ENCODE measurements at regions not wholly inside any gene's neighbourhood (a gene's known extent, or its start where the extent isn't known, plus 50 kb on each side); places are given as distances from the start of the nearest gene placed in this dataset.

DNA sequence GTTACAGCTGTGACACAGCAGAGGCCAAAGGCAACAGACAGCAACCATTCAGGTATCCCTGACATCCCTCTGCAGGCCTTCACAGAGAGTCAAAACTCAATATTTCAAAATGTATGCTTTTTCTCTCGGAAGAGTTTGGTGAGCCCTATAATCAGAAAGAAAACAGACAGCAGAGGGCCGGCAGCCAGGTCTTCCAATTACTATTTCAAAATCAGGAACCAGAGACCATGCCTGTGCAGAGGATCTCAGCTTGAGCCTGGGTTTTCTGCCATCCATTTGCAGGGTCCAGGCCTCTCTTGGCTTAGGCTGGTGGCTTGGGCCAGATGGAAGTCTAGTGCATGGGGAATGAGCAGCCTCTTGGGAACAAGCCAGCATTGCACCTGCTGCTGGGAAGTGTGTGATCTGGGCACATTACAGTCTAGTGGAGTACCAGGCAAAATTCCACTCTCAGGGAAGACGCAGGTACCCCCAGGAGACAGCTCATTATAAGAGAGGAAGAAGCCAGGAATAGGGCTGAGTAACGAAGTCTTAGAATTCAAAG is 231.3 kb downstream of the ENC1 start:
- Mint-ChIP-seq H3K36me3 (ENCODE audit: insufficient read depth) (no peaks in the 10 kb centered on the region), H3K9me3 (no peaks in the 10 kb centered on the region), H3K27ac (ENCODE audit: low read depth) (no peak overlapping the region), H3K27me3 (peaks cover 29% of the 10 kb centered on the region), H3K4me3 (no peak overlapping the region), H3K4me1 (no peaks in the 10 kb centered on the region)
- no peak for DNase-seq (ENCODE audit: low spot score in 2 of 2)
- ATAC-seq (replicated peaks; ENCODE audit: extremely low read depth, poor library complexity, severe bottlenecking), result no peak

DNA sequence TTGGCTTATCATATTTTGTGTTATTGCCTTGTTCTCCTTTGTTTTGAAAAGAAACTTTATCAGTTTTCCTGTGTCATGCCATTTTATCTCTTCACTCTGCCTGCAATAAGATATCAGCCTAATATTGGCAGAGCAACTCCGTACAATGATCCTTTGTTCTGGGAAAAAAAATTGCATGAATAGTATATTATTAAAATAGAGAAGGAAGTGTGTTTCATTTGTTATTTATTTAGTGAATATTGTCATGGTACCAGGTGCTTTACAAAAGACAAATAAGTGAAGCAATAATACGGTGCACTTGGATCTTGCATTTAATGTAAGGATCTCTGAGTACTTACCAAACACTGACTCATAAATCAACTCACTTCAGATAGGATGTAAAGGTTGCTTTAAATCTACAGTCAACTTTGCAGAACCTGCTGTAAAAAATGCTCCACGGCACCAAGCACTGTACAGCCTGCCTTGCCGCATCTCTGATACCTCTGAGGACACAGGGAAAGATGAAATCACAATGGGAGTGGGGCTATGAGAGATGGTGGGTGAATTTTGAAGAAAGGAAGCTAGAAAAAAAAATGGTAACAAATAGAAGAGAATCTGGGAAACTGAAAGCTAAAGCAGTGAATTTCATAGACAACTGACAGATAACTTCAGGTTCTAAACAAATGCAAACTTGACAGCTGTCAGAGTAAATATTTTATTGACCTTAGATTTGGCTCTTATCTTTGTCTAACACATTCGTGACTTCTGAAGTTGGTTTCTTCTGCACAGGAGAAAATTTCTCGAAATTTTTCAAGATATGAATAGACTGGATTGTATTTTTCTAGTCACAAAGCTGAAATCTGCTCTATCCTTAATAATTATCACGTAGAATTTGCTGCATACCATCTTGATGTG is 232.1 kb downstream of the ENC1 start:
- Mint-ChIP-seq H3K27ac (ENCODE audit: low read depth) (no peak overlapping the region), H3K4me1 (no peaks in the 10 kb centered on the region), H3K9me3 (no peaks in the 10 kb centered on the region), H3K4me3 (no peak overlapping the region), H3K27me3 (peaks cover 29% of the 10 kb centered on the region), H3K36me3 (ENCODE audit: insufficient read depth) (no peaks in the 10 kb centered on the region)
- no peak for DNase-seq (ENCODE audit: low spot score in 2 of 2)
- ATAC-seq (replicated peaks; ENCODE audit: extremely low read depth, poor library complexity, severe bottlenecking), result no peak

DNA sequence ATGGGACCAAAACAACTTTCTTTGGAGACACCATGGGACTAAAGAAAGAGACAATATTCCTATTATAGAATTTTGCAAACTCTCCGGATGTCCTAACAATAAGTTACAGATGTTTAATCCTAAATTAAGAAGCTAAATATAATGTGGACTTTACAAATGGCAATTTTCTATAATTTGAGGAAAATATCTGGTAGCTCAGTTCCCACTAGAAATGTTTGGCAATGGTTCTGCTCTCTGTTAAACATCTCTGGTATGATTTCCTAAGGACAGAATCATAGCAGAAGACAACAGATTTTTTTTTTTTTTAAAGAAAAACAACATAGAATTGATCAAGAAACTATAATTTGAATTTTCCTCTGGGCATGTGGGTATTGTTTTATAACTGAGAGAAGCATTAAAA is 232.8 kb downstream of the ENC1 start:
- no peak overlapping the region for H3K27ac Mint-ChIP-seq (ENCODE audit: low read depth)
- ATAC-seq (replicated peaks; ENCODE audit: extremely low read depth, poor library complexity, severe bottlenecking) (no peak), DNase-seq (ENCODE audit: low spot score in 2 of 2) (no peak)
- H3K4me1 Mint-ChIP-seq, result no peaks in the 10 kb centered on the region
- H3K4me3 Mint-ChIP-seq, result no peak overlapping the region
- H3K27me3 Mint-ChIP-seq, result peaks cover 29% of the 10 kb centered on the region
- H3K36me3 Mint-ChIP-seq (ENCODE audit: insufficient read depth), result no peaks in the 10 kb centered on the region
- H3K9me3 Mint-ChIP-seq, result no peaks in the 10 kb centered on the region

DNA sequence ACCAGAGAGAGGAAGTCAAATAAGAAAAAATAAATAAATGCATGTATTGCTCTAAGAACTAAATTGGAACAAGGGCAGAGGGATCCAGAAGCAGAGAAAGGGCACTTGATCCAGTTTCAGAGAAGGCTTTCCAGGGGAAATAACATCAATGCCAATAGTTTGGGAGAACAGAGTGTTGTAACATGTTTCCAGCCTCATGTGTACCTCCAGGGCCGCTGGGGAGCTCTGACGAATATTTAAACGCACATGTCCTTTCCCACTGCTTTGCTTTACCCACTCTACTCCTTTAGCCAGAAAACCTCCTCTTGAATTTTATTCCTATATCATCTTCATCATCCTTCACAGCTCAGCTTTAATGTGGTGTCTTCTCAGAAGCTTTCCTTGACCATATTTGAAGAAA is 233.7 kb downstream of the ENC1 start:
- no peaks in the 10 kb centered on the region for H3K9me3 Mint-ChIP-seq
- peaks cover 22% of the 10 kb centered on the region for H3K27me3 Mint-ChIP-seq
- no peak overlapping the region for H3K27ac Mint-ChIP-seq (ENCODE audit: low read depth)
- no peaks in the 10 kb centered on the region for H3K4me1 Mint-ChIP-seq
- no peak for DNase-seq (ENCODE audit: low spot score in 2 of 2)
- no peak for ATAC-seq (replicated peaks; ENCODE audit: extremely low read depth, poor library complexity, severe bottlenecking)
- H3K36me3 Mint-ChIP-seq (ENCODE audit: insufficient read depth), result no peaks in the 10 kb centered on the region
- no peak overlapping the region for H3K4me3 Mint-ChIP-seq

DNA sequence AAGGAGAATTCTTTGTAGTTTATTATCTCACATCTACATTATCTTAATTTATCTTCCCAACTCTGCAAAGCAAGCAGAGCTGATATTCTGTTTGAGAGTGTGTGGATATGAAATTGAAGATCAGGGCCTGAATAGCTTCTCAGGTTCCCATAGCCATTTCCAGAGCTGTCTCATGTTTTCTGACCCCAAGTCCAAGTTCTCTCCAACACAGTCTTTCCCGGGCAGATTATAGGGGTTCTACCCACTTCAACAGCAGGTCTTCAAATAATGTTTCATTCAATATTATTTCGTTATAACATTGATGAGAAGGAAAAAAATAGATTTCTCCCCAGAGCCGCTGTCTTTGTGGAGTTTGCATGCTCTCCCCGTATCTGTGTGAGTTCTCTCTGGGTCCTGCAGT is 234.9 kb downstream of the ENC1 start:
- no peak for DNase-seq (ENCODE audit: low spot score in 2 of 2)
- H3K36me3 Mint-ChIP-seq (ENCODE audit: insufficient read depth), result no peaks in the 10 kb centered on the region
- H3K4me3 Mint-ChIP-seq, result no peak overlapping the region
- peaks cover 20% of the 10 kb centered on the region for H3K27me3 Mint-ChIP-seq
- no peaks in the 10 kb centered on the region for H3K9me3 Mint-ChIP-seq
- no peak overlapping the region for H3K27ac Mint-ChIP-seq (ENCODE audit: low read depth)
- H3K4me1 Mint-ChIP-seq, result no peaks in the 10 kb centered on the region
- ATAC-seq (replicated peaks; ENCODE audit: extremely low read depth, poor library complexity, severe bottlenecking), result no peak

DNA sequence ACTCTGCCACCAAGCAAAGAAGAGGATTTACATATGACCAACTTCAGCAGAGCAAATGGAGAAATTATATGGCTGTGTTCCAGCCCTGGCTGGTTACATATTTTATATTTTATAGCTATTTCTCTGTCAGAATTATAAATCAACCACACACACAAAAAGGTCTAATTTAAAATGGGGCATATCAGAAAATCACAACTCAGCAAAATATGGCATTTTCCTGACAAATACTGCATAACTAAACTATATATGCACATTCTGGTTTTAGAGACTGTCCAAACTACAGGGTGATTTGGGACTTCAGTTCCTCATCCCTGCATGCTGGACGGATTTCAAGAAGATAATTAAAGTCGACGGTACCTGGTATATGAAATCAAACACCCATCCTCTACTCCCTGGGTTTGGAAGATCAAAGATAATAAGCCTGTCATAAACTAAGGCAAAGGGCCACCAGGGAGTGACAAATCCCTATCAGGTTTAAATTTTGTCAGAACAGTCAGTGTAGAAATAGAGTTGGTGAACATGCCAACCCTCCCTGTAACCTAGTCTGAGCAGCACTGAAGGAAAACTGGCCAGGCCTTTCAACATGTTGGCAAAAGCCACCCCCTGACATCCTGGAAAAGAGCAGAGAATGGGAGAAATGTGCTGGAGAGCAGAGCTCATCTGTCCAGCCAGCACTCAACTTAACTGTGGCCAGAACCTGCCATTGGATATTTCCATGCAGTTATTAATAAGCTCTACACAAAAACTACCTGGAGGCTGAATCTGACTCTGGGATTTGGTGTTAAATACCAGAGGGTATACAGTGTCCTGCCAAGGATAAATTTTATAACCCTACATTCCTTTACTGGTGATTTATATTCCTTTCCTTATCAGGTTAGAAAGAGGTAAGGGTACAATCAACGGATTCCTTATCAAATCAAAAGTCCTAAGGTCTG is 235.7 kb downstream of the ENC1 start:
- H3K9me3 Mint-ChIP-seq, result no peaks in the 10 kb centered on the region
- no peaks in the 10 kb centered on the region for H3K36me3 Mint-ChIP-seq (ENCODE audit: insufficient read depth)
- H3K27ac Mint-ChIP-seq (ENCODE audit: low read depth), result no peak overlapping the region
- ATAC-seq (replicated peaks; ENCODE audit: extremely low read depth, poor library complexity, severe bottlenecking) (no peak), DNase-seq (ENCODE audit: low spot score in 2 of 2) (no peak)
- H3K27me3 Mint-ChIP-seq, result peaks cover 19% of the 10 kb centered on the region
- H3K4me1 Mint-ChIP-seq, result no peaks in the 10 kb centered on the region
- no peak overlapping the region for H3K4me3 Mint-ChIP-seq

DNA sequence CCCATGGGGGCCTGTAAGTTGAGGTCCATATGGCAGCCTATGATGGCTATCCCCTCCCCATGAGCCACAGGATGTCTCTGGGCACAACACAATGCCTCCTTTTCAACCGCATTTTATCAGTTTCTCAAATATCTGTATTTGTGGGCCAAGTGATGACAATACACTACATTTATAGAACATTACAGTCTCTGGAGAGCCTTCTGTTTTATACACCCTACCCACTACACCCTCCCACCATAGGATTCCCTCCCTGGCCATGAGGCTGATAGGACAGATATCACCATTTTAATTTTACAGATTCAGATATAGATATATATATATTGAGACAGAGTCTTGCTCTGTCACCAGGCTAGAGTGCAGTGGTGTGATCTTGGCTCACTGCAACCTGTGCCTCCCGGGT is 236.8 kb downstream of the ENC1 start:
- no peak overlapping the region for H3K27ac Mint-ChIP-seq (ENCODE audit: low read depth)
- H3K9me3 Mint-ChIP-seq, result no peaks in the 10 kb centered on the region
- no peaks in the 10 kb centered on the region for H3K36me3 Mint-ChIP-seq (ENCODE audit: insufficient read depth)
- no peaks in the 10 kb centered on the region for H3K4me1 Mint-ChIP-seq
- ATAC-seq (replicated peaks; ENCODE audit: extremely low read depth, poor library complexity, severe bottlenecking) (no peak), DNase-seq (ENCODE audit: low spot score in 2 of 2) (no peak)
- H3K4me3 Mint-ChIP-seq, result no peak overlapping the region
- H3K27me3 Mint-ChIP-seq, result peaks cover 8% of the 10 kb centered on the region

DNA sequence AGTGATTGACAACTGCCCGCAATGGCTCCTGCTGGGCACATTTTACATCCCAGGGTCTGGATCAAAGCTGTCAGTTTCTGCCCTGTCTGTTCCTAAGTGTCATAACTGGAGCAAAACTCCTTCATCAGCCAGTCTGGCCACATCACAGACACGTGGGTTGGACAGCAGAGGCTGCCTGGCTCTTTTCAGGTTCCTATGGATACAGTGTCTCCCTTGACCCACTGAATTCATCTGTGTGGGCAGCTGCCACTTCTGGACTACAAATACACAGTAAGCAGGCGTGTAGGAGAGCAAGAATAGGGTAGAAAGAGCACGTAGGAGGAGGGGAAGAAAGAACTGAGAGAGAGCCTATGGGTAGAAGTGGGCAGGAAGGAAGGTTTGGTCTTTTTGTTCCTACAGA is 238.0 kb downstream of the ENC1 start:
- no peak for DNase-seq (ENCODE audit: low spot score in 2 of 2)
- no peaks in the 10 kb centered on the region for H3K27me3 Mint-ChIP-seq
- H3K4me3 Mint-ChIP-seq, result no peak overlapping the region
- no peak for ATAC-seq (replicated peaks; ENCODE audit: extremely low read depth, poor library complexity, severe bottlenecking)
- H3K4me1 Mint-ChIP-seq, result no peaks in the 10 kb centered on the region
- H3K27ac Mint-ChIP-seq (ENCODE audit: low read depth), result no peak overlapping the region
- H3K9me3 Mint-ChIP-seq, result no peaks in the 10 kb centered on the region
- no peaks in the 10 kb centered on the region for H3K36me3 Mint-ChIP-seq (ENCODE audit: insufficient read depth)

DNA sequence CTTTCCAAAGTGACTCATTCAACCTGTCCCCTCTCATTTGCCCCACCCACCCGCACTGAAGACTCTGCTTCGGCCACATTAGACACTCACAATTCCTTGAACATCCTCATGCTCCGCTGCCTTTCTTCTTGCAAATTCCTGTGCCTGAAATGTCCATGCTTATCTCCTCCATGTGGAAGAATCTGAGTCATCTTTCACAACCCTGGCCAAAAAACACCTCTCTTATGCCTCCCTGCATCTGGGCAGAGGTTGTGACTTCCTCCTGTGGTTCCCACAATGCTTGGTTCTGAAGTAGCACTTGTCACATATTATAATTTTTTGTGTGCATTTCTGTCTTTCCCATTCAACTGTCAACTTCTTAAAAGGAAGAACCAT is 238.6 kb downstream of the ENC1 start:
- Mint-ChIP-seq H3K27ac (ENCODE audit: low read depth) (no peak overlapping the region), H3K9me3 (no peaks in the 10 kb centered on the region), H3K27me3 (no peaks in the 10 kb centered on the region), H3K4me3 (no peak overlapping the region), H3K4me1 (no peaks in the 10 kb centered on the region), H3K36me3 (ENCODE audit: insufficient read depth) (no peaks in the 10 kb centered on the region)
- DNase-seq (ENCODE audit: low spot score in 2 of 2), result no peak
- ATAC-seq (replicated peaks; ENCODE audit: extremely low read depth, poor library complexity, severe bottlenecking), result peak; percentile 14

DNA sequence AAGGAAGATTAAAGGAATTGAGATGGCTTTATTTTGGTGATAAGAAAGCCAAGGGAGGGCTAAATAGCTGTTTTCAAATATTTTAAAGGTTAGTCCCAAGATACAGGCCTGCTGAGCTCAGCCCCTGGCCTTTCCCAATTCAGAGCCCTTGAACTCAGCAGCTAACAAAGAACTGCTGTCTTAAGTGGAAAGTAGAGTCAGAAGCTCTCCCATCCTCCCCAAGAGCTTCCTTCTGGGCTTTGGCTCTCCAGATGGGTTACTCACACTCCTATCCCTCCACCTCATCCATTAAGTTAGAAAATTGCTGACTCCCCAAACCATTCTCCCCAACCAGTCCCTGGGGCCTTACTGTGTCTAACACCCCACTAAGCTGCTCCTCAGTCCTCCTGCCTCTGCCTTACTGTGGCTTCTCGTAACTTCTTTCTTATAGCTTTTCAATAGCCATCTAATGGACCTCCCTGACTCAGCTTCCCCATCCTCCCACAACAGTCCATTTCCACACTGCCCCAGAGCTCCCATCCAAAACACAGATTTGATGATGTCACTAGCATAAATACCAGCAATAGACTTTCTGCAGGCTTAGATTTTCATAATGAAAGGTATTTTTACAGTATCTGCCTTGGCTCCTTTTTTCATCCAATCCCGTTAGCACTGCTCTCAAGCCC is 239.1 kb downstream of the ENC1 start:
- Mint-ChIP-seq H3K27me3 (no peaks in the 10 kb centered on the region), H3K4me3 (no peak overlapping the region), H3K9me3 (no peaks in the 10 kb centered on the region), H3K27ac (ENCODE audit: low read depth) (no peak overlapping the region), H3K4me1 (no peaks in the 10 kb centered on the region), H3K36me3 (ENCODE audit: insufficient read depth) (no peaks in the 10 kb centered on the region)
- DNase-seq (ENCODE audit: low spot score in 2 of 2) (no peak), ATAC-seq (replicated peaks; ENCODE audit: extremely low read depth, poor library complexity, severe bottlenecking) (no peak)

DNA sequence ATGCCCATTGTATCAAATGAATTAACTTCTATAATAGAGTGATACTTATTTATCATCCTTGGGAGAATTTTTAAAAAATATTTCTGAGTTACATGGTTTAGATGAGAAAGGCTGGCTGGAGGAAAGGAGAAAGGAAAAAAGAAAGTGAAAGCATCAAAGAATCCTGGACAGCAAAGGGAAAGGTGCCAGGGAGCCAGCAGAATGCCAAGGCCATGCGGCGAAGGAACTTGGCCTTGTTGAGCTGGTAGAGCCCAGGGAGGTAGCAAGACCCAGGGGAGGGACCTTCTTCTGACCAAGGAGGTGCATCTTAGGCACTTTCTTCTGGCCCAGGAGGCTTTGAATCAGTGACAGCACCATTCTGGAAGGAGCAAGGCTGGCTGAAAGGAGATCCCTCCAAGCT is 240.5 kb downstream of the ENC1 start:
- no peak for ATAC-seq (replicated peaks; ENCODE audit: extremely low read depth, poor library complexity, severe bottlenecking)
- Mint-ChIP-seq H3K36me3 (ENCODE audit: insufficient read depth) (no peaks in the 10 kb centered on the region), H3K4me3 (no peak overlapping the region), H3K9me3 (no peaks in the 10 kb centered on the region), H3K27me3 (no peaks in the 10 kb centered on the region), H3K4me1 (no peaks in the 10 kb centered on the region), H3K27ac (ENCODE audit: low read depth) (no peak overlapping the region)
- no peak for DNase-seq (ENCODE audit: low spot score in 2 of 2)

DNA sequence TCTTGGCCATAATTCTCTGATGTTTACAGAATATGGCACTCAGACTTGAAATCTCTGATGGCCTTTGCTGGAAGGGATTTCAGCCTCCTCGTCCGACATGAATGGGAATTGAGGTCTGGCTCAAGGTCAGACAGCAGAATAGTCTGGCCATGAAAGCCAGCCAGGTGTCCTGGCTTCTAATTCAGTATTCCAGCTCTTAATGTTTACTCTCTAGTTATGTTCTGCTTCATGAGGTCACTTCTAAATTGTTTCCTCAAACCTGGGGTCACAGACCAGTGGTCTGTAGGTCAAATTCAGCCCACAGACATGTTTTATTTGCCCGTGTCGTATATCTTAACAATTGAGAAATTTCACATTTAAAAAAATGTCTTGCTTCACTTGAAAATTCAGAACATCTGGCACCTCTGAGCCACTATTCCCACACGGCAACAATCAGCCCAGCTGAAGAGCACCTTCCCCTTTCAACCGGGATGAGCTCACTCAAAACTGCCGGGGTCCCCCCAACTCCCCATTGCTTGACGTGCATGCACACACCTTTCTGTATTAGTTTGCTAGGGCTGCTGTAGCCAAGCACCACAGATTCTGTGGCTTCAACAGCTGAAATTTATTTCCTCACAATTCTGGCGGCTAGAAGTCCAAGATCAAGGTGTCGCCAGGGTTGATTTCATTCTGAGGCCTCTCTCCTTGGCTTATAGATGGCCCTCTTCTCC is 243.5 kb downstream of the ENC1 start:
- no peaks in the 10 kb centered on the region for H3K4me1 Mint-ChIP-seq
- H3K36me3 Mint-ChIP-seq (ENCODE audit: insufficient read depth), result peaks cover 1% of the 10 kb centered on the region
- DNase-seq (ENCODE audit: low spot score in 2 of 2) (no peak), ATAC-seq (replicated peaks; ENCODE audit: extremely low read depth, poor library complexity, severe bottlenecking) (no peak)
- H3K4me3 Mint-ChIP-seq, result no peak overlapping the region
- H3K9me3 Mint-ChIP-seq, result no peaks in the 10 kb centered on the region
- no peaks in the 10 kb centered on the region for H3K27me3 Mint-ChIP-seq
- H3K27ac Mint-ChIP-seq (ENCODE audit: low read depth), result no peak overlapping the region
